SK-N-SH (cell line): ENCODE measurements at regions not wholly inside any gene's neighbourhood (a gene's known extent, or its start where the extent isn't known, plus 50 kb on each side); places are given as distances from the start of the nearest gene placed in this dataset.

Experiments
- CTCF ChIA-PET: fragments of 300-600, 350-600 bp; formaldehyde crosslinking; extraction: SDS; loops from one replicate; lab custom pipeline; 2021; lab: Yijun Ruan, JAX
- POLR2A ChIA-PET: fragments of 350-600 bp; sonication (Branson Sonifier 250); formaldehyde crosslinking; extraction: SDS; loops from one replicate; lab custom pipeline; 2020; ENCODE audit warnings: antibody characterized with exemption, inconsistent platforms; lab: Yijun Ruan, JAX
- DNase-seq: peaks from one replicate; pipeline ENCODE4 v3.0.0; 2012
- H2AFZ ChIP-seq: fragments of 200-600 bp; sonication (generic); 2 replicates; pipeline ENCODE4 v1.8.1; 2016; ENCODE audit warnings: antibody characterized with exemption, mild to moderate bottlenecking, low read depth
- H3F3A ChIP-seq: fragments of 200-600 bp; sonication (generic); replicated peaks from 2 replicates; pipeline ENCODE3; 2016; ENCODE audit warnings: antibody characterized with exemption, mild to moderate bottlenecking; ENCODE audit not compliant: insufficient read depth
- H3K27ac ChIP-seq, 2 experiments: fragments of 200-500 bp in 1 of 2; fragments of 200-600 bp in 1 of 2; sonication (Bioruptor generic) in 1 of 2; sonication (generic), shearing (Covaris generic) in 1 of 2; 2 replicates each; pipeline versions ENCODE4 v1.5.1 to v1.6.1; 2014 to 2016; ENCODE audit warnings: low read depth in 2 of 2, inconsistent platforms in 1 of 2, low read length in 1 of 2, mild to moderate bottlenecking in 1 of 2, mixed read lengths in 1 of 2
- H3K27me3 ChIP-seq: fragments of 200-600 bp; sonication (generic), shearing (Covaris generic); 2 replicates; pipeline ENCODE4 v1.6.1; 2016; ENCODE audit warnings: mixed run types; ENCODE audit not compliant: insufficient read depth
- H3K36me3 ChIP-seq, 2 experiments: fragments of 200-500 bp in 1 of 2; fragments of 200-600 bp in 1 of 2; sonication (Bioruptor generic) in 1 of 2; sonication (generic) in 1 of 2; replicated peaks in 1 of 2; 2 replicates each; pipeline versions ENCODE3 to v1.5.1; 2014 to 2016; ENCODE audit warnings: low read length in 1 of 2, mild to moderate bottlenecking in 1 of 2; ENCODE audit not compliant: insufficient read depth in 2 of 2, control insufficient read depth in 1 of 2
- H3K4me1 ChIP-seq, 2 experiments: fragments of 200-500 bp in 1 of 2; fragments of 200-600 bp in 1 of 2; sonication (Bioruptor generic) in 1 of 2; sonication (generic), shearing (Covaris generic) in 1 of 2; 2 replicates each; pipeline versions ENCODE4 v1.5.1 to v1.6.1; 2014 to 2016; ENCODE audit warnings: low read depth in 1 of 2, low read length in 1 of 2, mixed run types in 1 of 2; ENCODE audit not compliant: insufficient read depth in 2 of 2, control insufficient read depth in 1 of 2
- H3K4me2 ChIP-seq: fragments of 200-600 bp; sonication (generic), shearing (Covaris generic); 2 replicates; pipeline ENCODE4 v1.6.1; 2017; ENCODE audit warnings: mixed run types
- H3K4me3 ChIP-seq, 2 experiments: fragments of 200-500 bp in 1 of 2; fragments of 200-600 bp in 1 of 2; sonication (Bioruptor generic) in 1 of 2; sonication (generic), shearing (Covaris generic) in 1 of 2; 2 replicates each; pipeline versions ENCODE4 v1.5.1 to v1.8.1; 2014 to 2016; ENCODE audit warnings: low read depth in 2 of 2, inconsistent platforms in 1 of 2, low read length in 1 of 2, mild to moderate bottlenecking in 1 of 2, mixed read lengths in 1 of 2, moderate library complexity in 1 of 2
- H3K79me2 ChIP-seq: fragments of 200-600 bp; sonication (generic); 2 replicates; pipeline ENCODE4 v1.8.1; 2017; ENCODE audit warnings: mild to moderate bottlenecking; ENCODE audit not compliant: insufficient read depth
- H3K9ac ChIP-seq: fragments of 200-600 bp; sonication (generic); 2 replicates; pipeline ENCODE4 v1.6.1; 2017; ENCODE audit warnings: mixed run types
- H3K9me2 ChIP-seq: fragments of 200-600 bp; sonication (generic); 2 replicates; pipeline ENCODE4 v1.6.1; 2017; ENCODE audit warnings: mixed run types
- H3K9me3 ChIP-seq: fragments of 200-600 bp; sonication (generic); 2 replicates; pipeline ENCODE4 v1.6.1; 2017; ENCODE audit warnings: mixed run types, mild to moderate bottlenecking, moderate library complexity
- H4K20me1 ChIP-seq: fragments of 200-600 bp; sonication (generic); 2 replicates; pipeline ENCODE4 v1.6.1; 2017; ENCODE audit warnings: mild to moderate bottlenecking, mixed run types; ENCODE audit not compliant: insufficient read depth
- ELF1 ChIP-seq: IDR thresholded peaks from 2 replicates; pipeline ENCODE4 v1.4.0; 2012
- EP300 ChIP-seq, 2 experiments: IDR thresholded peaks; 2 replicates each; pipeline versions ENCODE4 v1.4.0 to v1.6.1; 2012; ENCODE audit warnings: borderline replicate concordance in 1 of 2, low read depth in 1 of 2, low read length in 1 of 2
- EZH2phosphoT487 ChIP-seq: fragments of 200-600 bp; sonication (generic); IDR thresholded peaks from 2 replicates; pipeline ENCODE4 v1.6.1; 2017; ENCODE audit warnings: low read depth, mixed run types, mild to moderate bottlenecking, antibody characterized with exemption, moderate library complexity, borderline replicate concordance
- FOSL2 ChIP-seq: IDR thresholded peaks from 2 replicates; pipeline ENCODE4 v1.4.0; 2012; ENCODE audit warnings: low read depth, mild to moderate bottlenecking, moderate library complexity, borderline replicate concordance
- FOXM1 ChIP-seq: IDR thresholded peaks from 2 replicates; pipeline ENCODE4 v1.4.0; 2012; ENCODE audit warnings: low read depth, mild to moderate bottlenecking
- GABPA ChIP-seq: IDR thresholded peaks from 2 replicates; pipeline ENCODE4 v1.4.0; 2012; ENCODE audit warnings: low read depth, mild to moderate bottlenecking
- JUND ChIP-seq: IDR thresholded peaks from 2 replicates; pipeline ENCODE4 v1.4.0; 2012
- MEF2A ChIP-seq: IDR thresholded peaks from 2 replicates; pipeline ENCODE4 v1.4.0; 2012; ENCODE audit warnings: low read depth, borderline replicate concordance
- NFIC ChIP-seq: IDR thresholded peaks from 2 replicates; pipeline ENCODE4 v1.4.0; 2012; ENCODE audit warnings: borderline replicate concordance
- NRF1 ChIP-seq: IDR thresholded peaks from 2 replicates; pipeline ENCODE4 v1.6.1; 2012; ENCODE audit warnings: low read depth, mild to moderate bottlenecking, low read length
- POLR2AphosphoS5 ChIP-seq: IDR thresholded peaks from 2 replicates; pipeline ENCODE4 v1.6.1; 2012; ENCODE audit warnings: low read depth, low read length
- RCOR1 ChIP-seq: fragments of 150-350 bp; IDR thresholded peaks from 2 replicates; pipeline ENCODE4 v1.6.1; 2017; ENCODE audit warnings: antibody characterized with exemption, low read length
- TAF1 ChIP-seq: IDR thresholded peaks from 2 replicates; pipeline ENCODE4 v1.6.1; 2012; ENCODE audit warnings: low read depth, mild to moderate bottlenecking, low read length, moderate library complexity, borderline replicate concordance
- TCF12 ChIP-seq: IDR thresholded peaks from 2 replicates; pipeline ENCODE4 v1.4.0; 2012
- TEAD4 ChIP-seq: IDR thresholded peaks from 2 replicates; pipeline ENCODE4 v1.4.0; 2012; ENCODE audit warnings: mild to moderate bottlenecking, borderline replicate concordance; ENCODE audit not compliant: insufficient read depth
- USF1 ChIP-seq: IDR thresholded peaks from 2 replicates; pipeline ENCODE4 v1.4.0; 2012; ENCODE audit warnings: low read depth, borderline replicate concordance
- USF2 ChIP-seq: fragments of 150-350 bp; IDR thresholded peaks from 2 replicates; pipeline ENCODE4 v1.6.1; 2017; ENCODE audit warnings: antibody characterized with exemption, low read length, low read depth, borderline replicate concordance
- WGBS: methylation state at CpG from one replicate; pipeline ENCODE4 v1.1.6; 2017; ENCODE audit warnings: low lambda C conversion rate; 5-methylcytosine and 5-hydroxymethylcytosine counted together
- TF ChIP-seq, protein P1 (sequence below): IDR thresholded peaks from 2 replicates; pipeline ENCODE4; 2012
- TF ChIP-seq, protein P2 (sequence below): fragments of 150-350 bp; IDR thresholded peaks from 2 replicates; pipeline ENCODE4 v1.6.1; 2016; ENCODE audit warnings: mild to moderate bottlenecking, low read depth, low read length
- TF ChIP-seq, protein P3 (sequence below): IDR thresholded peaks from 2 replicates; pipeline ENCODE4 v1.6.1; 2012; ENCODE audit warnings: mild to moderate bottlenecking, low read depth, low read length, moderate library complexity

GRCh38 chr2:67500541-67500940 lies 103.4 kb downstream of the ETAA1 start:
- no peaks in the 10 kb centered on the region for H3K36me3 ChIP-seq
- CTCF ChIA-PET = interaction anchor here (0.6 kb wide), 1 partner anchor 12 kb away, joined by 3 read pairs; no protein-coding TSS in a partner anchor
- H4K20me1 ChIP-seq = no peaks in the 10 kb centered on the region
- no peak for DNase-seq
- no peaks in the 10 kb centered on the region for H3K27me3 ChIP-seq
- H3K9me2 ChIP-seq = no peaks in the 10 kb centered on the region
- no peaks in the 10 kb centered on the region for H3F3A ChIP-seq
- POLR2A ChIA-PET = no interaction called here
- H3K4me1 ChIP-seq = peaks cover 0 to 12% of the 10 kb centered on the region in 2 experiments; a peak in 1 of 4 replicates
- no peak overlapping the region for H2AFZ ChIP-seq
- WGBS = 73% methylated on average over 6 of the region's 6 CpGs
- H3K4me2 ChIP-seq = no peak overlapping the region
- H3K9me3 ChIP-seq = no peaks in the 10 kb centered on the region
- TF ChIP-seq GABPA (no peak), RCOR1 (no peak), POLR2AphosphoS5 (no peak), TAF1 (no peak), TEAD4 (no peak), JUND (no peak), USF1 (no peak), TCF12 (no peak), USF2 (no peak), NFIC (no peak), FOSL2 (no peak), FOXM1 (no peak), EP300 (IDR thresholded peaks at IDR 0.05; ENCODE audit: borderline replicate concordance in 1 of 2, low read depth in 1 of 2, low read length in 1 of 2) (no peak), MEF2A (no peak), EZH2phosphoT487 (no peak), NRF1 (no peak), ELF1 (no peak)
- TF ChIP-seq, protein P1, sequence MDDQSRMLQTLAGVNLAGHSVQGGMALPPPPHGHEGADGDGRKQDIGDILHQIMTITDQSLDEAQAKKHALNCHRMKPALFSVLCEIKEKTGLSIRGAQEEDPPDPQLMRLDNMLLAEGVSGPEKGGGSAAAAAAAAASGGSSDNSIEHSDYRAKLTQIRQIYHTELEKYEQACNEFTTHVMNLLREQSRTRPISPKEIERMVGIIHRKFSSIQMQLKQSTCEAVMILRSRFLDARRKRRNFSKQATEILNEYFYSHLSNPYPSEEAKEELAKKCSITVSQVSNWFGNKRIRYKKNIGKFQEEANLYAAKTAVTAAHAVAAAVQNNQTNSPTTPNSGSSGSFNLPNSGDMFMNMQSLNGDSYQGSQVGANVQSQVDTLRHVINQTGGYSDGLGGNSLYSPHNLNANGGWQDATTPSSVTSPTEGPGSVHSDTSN = no peak
- TF ChIP-seq, protein P2, sequence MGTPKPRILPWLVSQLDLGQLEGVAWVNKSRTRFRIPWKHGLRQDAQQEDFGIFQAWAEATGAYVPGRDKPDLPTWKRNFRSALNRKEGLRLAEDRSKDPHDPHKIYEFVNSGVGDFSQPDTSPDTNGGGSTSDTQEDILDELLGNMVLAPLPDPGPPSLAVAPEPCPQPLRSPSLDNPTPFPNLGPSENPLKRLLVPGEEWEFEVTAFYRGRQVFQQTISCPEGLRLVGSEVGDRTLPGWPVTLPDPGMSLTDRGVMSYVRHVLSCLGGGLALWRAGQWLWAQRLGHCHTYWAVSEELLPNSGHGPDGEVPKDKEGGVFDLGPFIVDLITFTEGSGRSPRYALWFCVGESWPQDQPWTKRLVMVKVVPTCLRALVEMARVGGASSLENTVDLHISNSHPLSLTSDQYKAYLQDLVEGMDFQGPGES = no peak
- TF ChIP-seq, protein P3, sequence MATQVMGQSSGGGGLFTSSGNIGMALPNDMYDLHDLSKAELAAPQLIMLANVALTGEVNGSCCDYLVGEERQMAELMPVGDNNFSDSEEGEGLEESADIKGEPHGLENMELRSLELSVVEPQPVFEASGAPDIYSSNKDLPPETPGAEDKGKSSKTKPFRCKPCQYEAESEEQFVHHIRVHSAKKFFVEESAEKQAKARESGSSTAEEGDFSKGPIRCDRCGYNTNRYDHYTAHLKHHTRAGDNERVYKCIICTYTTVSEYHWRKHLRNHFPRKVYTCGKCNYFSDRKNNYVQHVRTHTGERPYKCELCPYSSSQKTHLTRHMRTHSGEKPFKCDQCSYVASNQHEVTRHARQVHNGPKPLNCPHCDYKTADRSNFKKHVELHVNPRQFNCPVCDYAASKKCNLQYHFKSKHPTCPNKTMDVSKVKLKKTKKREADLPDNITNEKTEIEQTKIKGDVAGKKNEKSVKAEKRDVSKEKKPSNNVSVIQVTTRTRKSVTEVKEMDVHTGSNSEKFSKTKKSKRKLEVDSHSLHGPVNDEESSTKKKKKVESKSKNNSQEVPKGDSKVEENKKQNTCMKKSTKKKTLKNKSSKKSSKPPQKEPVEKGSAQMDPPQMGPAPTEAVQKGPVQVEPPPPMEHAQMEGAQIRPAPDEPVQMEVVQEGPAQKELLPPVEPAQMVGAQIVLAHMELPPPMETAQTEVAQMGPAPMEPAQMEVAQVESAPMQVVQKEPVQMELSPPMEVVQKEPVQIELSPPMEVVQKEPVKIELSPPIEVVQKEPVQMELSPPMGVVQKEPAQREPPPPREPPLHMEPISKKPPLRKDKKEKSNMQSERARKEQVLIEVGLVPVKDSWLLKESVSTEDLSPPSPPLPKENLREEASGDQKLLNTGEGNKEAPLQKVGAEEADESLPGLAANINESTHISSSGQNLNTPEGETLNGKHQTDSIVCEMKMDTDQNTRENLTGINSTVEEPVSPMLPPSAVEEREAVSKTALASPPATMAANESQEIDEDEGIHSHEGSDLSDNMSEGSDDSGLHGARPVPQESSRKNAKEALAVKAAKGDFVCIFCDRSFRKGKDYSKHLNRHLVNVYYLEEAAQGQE = no peak
- no peak overlapping the region for H3K4me3 ChIP-seq
- no peak overlapping the region for H3K9ac ChIP-seq
- H3K79me2 ChIP-seq = no peaks in the 10 kb centered on the region
- H3K27ac ChIP-seq = no peak overlapping the region
